CD8-positive, alpha-beta memory T cell (primary cell): ENCODE measurements at regions not wholly inside any gene's neighbourhood (a gene's known extent, or its start where the extent isn't known, plus 50 kb on each side); places are given as distances from the start of the nearest gene placed in this dataset.

ENCODE experiments used
- CTCF ChIA-PET: fragments of 350-600 bp; sonication (Branson Sonifier 250); formaldehyde crosslinking; loops from one replicate; lab custom pipeline; 2021; ENCODE audit warnings: antibody characterized with exemption; lab: Charles Lee
- POLR2A ChIA-PET: fragments of 350-600 bp; sonication (Branson Sonifier 250); formaldehyde crosslinking; loops from one replicate; lab custom pipeline; 2021; ENCODE audit warnings: antibody characterized with exemption; lab: Charles Lee
- DNase-seq, 5 donors: peaks; one replicate each; pipeline versions ENCODE4 v3.0.0 to v3.0.0-alpha.2; 2020 to 2022; ENCODE audit warnings: mixed read lengths in 1 of 5
- H3K27ac ChIP-seq: one replicate; pipeline ENCODE4 v1.7.0; 2013; ENCODE audit warnings: low read depth, mild to moderate bottlenecking, low read length, moderate library complexity
- H3K27me3 ChIP-seq: 2 replicates; pipeline ENCODE4 v1.7.0; 2013; ENCODE audit warnings: low read length, mild to moderate bottlenecking; ENCODE audit not compliant: insufficient read depth, poor library complexity, severe bottlenecking
- H3K36me3 ChIP-seq: 2 replicates; pipeline ENCODE4 v1.7.0; 2013; ENCODE audit warnings: mild to moderate bottlenecking, low read length, moderate library complexity; ENCODE audit not compliant: insufficient read depth
- H3K4me1 ChIP-seq: 2 replicates; pipeline ENCODE4 v1.7.0; 2013; ENCODE audit warnings: mild to moderate bottlenecking, low read length, moderate library complexity; ENCODE audit not compliant: insufficient read depth
- H3K4me3 ChIP-seq: 2 replicates; pipeline ENCODE4 v1.7.0; 2013; ENCODE audit warnings: mild to moderate bottlenecking, low read length
- H3K9me3 ChIP-seq: 2 replicates; pipeline ENCODE4 v1.7.0; 2013; ENCODE audit warnings: mild to moderate bottlenecking, low read length
- H3K27ac Mint-ChIP-seq, 8 donors: one replicate each; pipeline ENCODE4 v1.8.0; 2020 to 2021; ENCODE audit warnings: mixed read lengths in 8 of 8, mild to moderate bottlenecking in 6 of 8, inconsistent platforms in 3 of 8, moderate library complexity in 3 of 8
- H3K27me3 Mint-ChIP-seq, 2 donors: one replicate each; pipeline ENCODE4 v1.8.0; 2020 to 2021; ENCODE audit warnings: mixed read lengths in 2 of 2, mild to moderate bottlenecking in 1 of 2, moderate library complexity in 1 of 2
- H3K36me3 Mint-ChIP-seq, 3 donors: one replicate each; pipeline ENCODE4 v1.8.0; 2020 to 2021; ENCODE audit warnings: mixed read lengths in 3 of 3, inconsistent platforms in 1 of 3, mild to moderate bottlenecking in 1 of 3
- H3K4me1 Mint-ChIP-seq, 3 donors: one replicate each; pipeline ENCODE4 v1.8.0; 2020 to 2021; ENCODE audit warnings: mixed read lengths in 3 of 3, inconsistent platforms in 1 of 3, mild to moderate bottlenecking in 1 of 3
- H3K4me3 Mint-ChIP-seq, 7 donors: one replicate each; pipeline ENCODE4 v1.8.0; 2020 to 2021; ENCODE audit warnings: mixed read lengths in 7 of 7, mild to moderate bottlenecking in 6 of 7, moderate library complexity in 4 of 7, inconsistent platforms in 2 of 7
- H3K9me3 Mint-ChIP-seq, 5 donors: one replicate each; pipeline ENCODE4 v1.8.0; 2020 to 2022; ENCODE audit warnings: mixed read lengths in 5 of 5, mild to moderate bottlenecking in 3 of 5, moderate library complexity in 2 of 5, inconsistent platforms in 1 of 5

DNA sequence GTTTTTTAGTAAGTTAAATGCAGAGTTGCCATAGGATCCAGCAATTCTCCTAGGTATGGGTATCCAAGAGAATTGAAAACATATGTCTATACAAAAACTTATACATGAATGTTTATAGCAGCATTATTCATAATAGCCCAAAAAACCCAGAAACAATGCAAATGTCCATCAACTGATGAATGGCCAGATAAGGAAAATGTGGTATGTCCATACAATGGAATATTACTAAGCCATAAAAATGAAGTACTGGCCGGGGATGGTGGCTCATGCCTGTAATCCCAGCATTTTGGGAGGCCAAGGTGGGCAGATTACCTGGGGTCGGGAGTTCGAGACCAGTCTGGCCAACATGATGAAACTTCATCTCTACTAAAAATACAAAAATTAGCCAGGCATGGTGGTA is 156.1 kb upstream of the PSMD7 start:
- Mint-ChIP-seq H3K4me1 (no peaks in the 10 kb centered on the region), H3K36me3 (no peaks in the 10 kb centered on the region), H3K27me3 (no peaks in the 10 kb centered on the region), H3K27ac (no peak overlapping the region), H3K9me3 (peaks cover 2 to 9% (median 3%) of the 10 kb centered on the region in 5 donors), H3K4me3 (no peak overlapping the region)
- Histone ChIP-seq H3K27ac (no peak overlapping the region), H3K4me3 (no peak overlapping the region), H3K27me3 (no peaks in the 10 kb centered on the region), H3K9me3 (no peaks in the 10 kb centered on the region), H3K4me1 (no peaks in the 10 kb centered on the region), H3K36me3 (no peaks in the 10 kb centered on the region)
- ChIA-PET POLR2A (no interaction called here), CTCF (no interaction called here)
- no peak for DNase-seq

DNA sequence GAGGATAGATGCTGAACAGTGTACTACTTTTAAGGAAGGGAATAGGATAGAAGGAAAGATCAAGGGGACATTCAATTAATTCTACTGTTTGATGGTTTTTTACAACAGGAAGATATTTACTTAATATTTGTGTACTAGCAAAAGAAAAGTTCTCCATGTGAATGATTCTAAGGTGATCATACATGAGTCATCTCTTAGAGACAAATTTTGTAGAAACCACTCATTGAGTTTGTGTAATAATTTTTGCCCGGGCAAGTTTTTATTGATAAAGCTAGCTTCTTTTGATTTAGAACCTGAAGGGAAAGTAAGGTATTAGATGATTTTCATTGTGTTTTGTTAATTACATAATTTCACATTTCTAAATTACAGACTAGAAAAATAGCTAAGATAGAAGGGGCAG is 172.8 kb upstream of the PSMD7 start:
- ChIA-PET CTCF (no interaction called here), POLR2A (no interaction called here)
- no peak overlapping the region for H3K27ac Mint-ChIP-seq

DNA sequence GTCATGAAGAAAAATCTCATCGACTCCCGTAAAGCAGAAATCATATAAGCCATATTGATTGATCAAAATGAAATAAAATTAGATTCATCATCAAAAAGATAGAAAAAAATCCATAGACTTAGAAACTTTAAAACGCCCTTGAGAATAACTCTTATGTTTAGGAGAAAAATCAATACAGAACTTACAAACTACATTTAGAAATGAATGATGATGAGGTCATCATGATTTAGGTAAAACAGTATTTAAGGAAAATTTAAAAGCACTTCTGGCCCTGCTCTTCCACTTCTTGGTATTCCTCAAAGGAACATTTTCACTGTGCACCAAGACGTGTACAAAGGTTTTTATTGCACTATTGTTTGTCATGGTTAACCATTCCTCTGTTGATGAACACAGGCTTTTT is 173.4 kb upstream of the PSMD7 start:
- H3K27ac Mint-ChIP-seq, result no peak overlapping the region
- no peaks in the 10 kb centered on the region for H3K36me3 Mint-ChIP-seq
- no peak overlapping the region for H3K4me3 Mint-ChIP-seq

More for the DNA sequence above, 172.8 kb upstream of the PSMD7 start:
- H3K36me3 Mint-ChIP-seq, result no peaks in the 10 kb centered on the region
- no peaks in the 10 kb centered on the region for H3K4me1 Mint-ChIP-seq
- no peak overlapping the region for H3K4me3 Mint-ChIP-seq
- peaks cover 0 to 4% of the 10 kb centered on the region in 2 donors for H3K27me3 Mint-ChIP-seq
- no peaks in the 10 kb centered on the region for H3K27me3 ChIP-seq
- H3K4me3 ChIP-seq, result no peak overlapping the region
- no peak overlapping the region for H3K27ac ChIP-seq
- no peaks in the 10 kb centered on the region for H3K4me1 ChIP-seq
- H3K36me3 ChIP-seq, result no peaks in the 10 kb centered on the region
- no peaks in the 10 kb centered on the region for H3K9me3 ChIP-seq
- peaks cover 3 to 14% (median 5%) of the 10 kb centered on the region in 5 donors for H3K9me3 Mint-ChIP-seq
- DNase-seq, result no peak

DNA sequence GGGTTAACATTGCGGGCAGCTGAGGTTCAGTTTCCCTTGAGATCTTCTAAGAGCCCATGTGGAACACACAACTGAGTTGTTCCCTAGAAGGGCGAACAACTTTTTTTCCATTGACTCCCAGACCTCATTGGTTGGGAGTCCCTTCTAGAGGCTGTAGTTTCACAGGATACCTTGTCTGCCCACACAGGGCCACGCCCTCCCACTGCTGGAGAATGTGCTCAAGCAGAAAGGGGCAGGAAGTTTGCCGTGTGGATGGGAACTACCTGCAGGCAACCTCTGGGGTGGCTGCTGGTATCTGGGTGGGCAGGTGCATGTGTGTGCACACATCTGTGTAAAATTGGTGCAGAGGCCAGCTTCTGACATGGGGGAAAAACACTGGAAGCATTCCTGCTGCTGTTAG is 178.8 kb upstream of the PSMD7 start:
- peaks cover 0 to 3% (median 0%) of the 10 kb centered on the region in 5 donors for H3K9me3 Mint-ChIP-seq

More for the DNA sequence above, 173.4 kb upstream of the PSMD7 start:
- DNase-seq, result no peak
- H3K4me3 ChIP-seq, result no peak overlapping the region
- H3K9me3 ChIP-seq, result no peaks in the 10 kb centered on the region
- peaks cover 3 to 14% (median 5%) of the 10 kb centered on the region in 5 donors for H3K9me3 Mint-ChIP-seq
- H3K4me1 ChIP-seq, result no peaks in the 10 kb centered on the region
- ChIA-PET POLR2A (no interaction called here), CTCF (no interaction called here)
- no peak overlapping the region for H3K27ac ChIP-seq
- no peaks in the 10 kb centered on the region for H3K4me1 Mint-ChIP-seq
- H3K27me3 Mint-ChIP-seq, result peaks cover 0 to 4% of the 10 kb centered on the region in 2 donors
- H3K27me3 ChIP-seq, result no peaks in the 10 kb centered on the region
- no peaks in the 10 kb centered on the region for H3K36me3 ChIP-seq

GRCh38 chr16:74113545-74113944 is 183.1 kb upstream of the PSMD7 start:
- Mint-ChIP-seq H3K4me3 (no peak overlapping the region), H3K27me3 (no peaks in the 10 kb centered on the region), H3K9me3 (peaks cover 0 to 3% (median 0%) of the 10 kb centered on the region in 5 donors), H3K36me3 (no peaks in the 10 kb centered on the region), H3K27ac (no peak overlapping the region), H3K4me1 (no peaks in the 10 kb centered on the region)
- no peaks in the 10 kb centered on the region for H3K4me1 ChIP-seq
- H3K27me3 ChIP-seq, result no peaks in the 10 kb centered on the region
- H3K36me3 ChIP-seq, result no peaks in the 10 kb centered on the region
- H3K27ac ChIP-seq, result no peak overlapping the region
- H3K9me3 ChIP-seq, result no peaks in the 10 kb centered on the region
- DNase-seq, result no peak
- no peak overlapping the region for H3K4me3 ChIP-seq
- POLR2A ChIA-PET, result no interaction called here
- CTCF ChIA-PET, result no interaction called here

More for the DNA sequence above, 178.8 kb upstream of the PSMD7 start:
- Mint-ChIP-seq H3K4me1 (no peaks in the 10 kb centered on the region), H3K27me3 (peaks cover 0 to 4% of the 10 kb centered on the region in 2 donors), H3K27ac (no peak overlapping the region), H3K36me3 (no peaks in the 10 kb centered on the region), H3K4me3 (no peak overlapping the region)
- no peaks in the 10 kb centered on the region for H3K4me1 ChIP-seq
- no peaks in the 10 kb centered on the region for H3K36me3 ChIP-seq
- H3K27ac ChIP-seq, result no peak overlapping the region
- CTCF ChIA-PET, result no interaction called here
- no peaks in the 10 kb centered on the region for H3K27me3 ChIP-seq
- POLR2A ChIA-PET, result no interaction called here
- H3K9me3 ChIP-seq, result no peaks in the 10 kb centered on the region
- no peak for DNase-seq
- H3K4me3 ChIP-seq, result no peak overlapping the region

GRCh38 chr16:74111456-74111982 is 185.1 kb upstream of the PSMD7 start:
- peaks cover 0 to 3% (median 0%) of the 10 kb centered on the region in 5 donors for H3K9me3 Mint-ChIP-seq
- DNase-seq, result no peak
- no peaks in the 10 kb centered on the region for H3K9me3 ChIP-seq
- H3K27me3 Mint-ChIP-seq, result no peaks in the 10 kb centered on the region
- no peaks in the 10 kb centered on the region for H3K36me3 Mint-ChIP-seq
- H3K4me3 ChIP-seq, result no peak overlapping the region
- H3K4me1 ChIP-seq, result no peaks in the 10 kb centered on the region
- H3K27ac Mint-ChIP-seq, result no peak overlapping the region
- no peaks in the 10 kb centered on the region for H3K36me3 ChIP-seq
- H3K4me3 Mint-ChIP-seq, result no peak overlapping the region
- H3K4me1 Mint-ChIP-seq, result peaks cover 6 to 8% (median 7%) of the 10 kb centered on the region in 3 donors
- CTCF ChIA-PET, result no interaction called here
- H3K27me3 ChIP-seq, result no peaks in the 10 kb centered on the region
- POLR2A ChIA-PET, result no interaction called here
- H3K27ac ChIP-seq, result no peak overlapping the region

- POLR2A ChIA-PET, result no interaction called here
- no peaks in the 10 kb centered on the region for H3K27me3 ChIP-seq
- CTCF ChIA-PET, result interaction anchor here (0.8 kb wide), 1 partner anchor 1986 kb away, joined by 3 read pairs; no protein-coding TSS in a partner anchor
- no peaks in the 10 kb centered on the region for H3K4me1 ChIP-seq
- no peaks in the 10 kb centered on the region for H3K36me3 Mint-ChIP-seq
- H3K4me3 Mint-ChIP-seq, result peak overlapping the region in 5 of 7 donors; percentile 41 to 70 (median 62)
- H3K4me3 ChIP-seq, result no peak overlapping the region
- peaks cover 0 to 3% (median 0%) of the 10 kb centered on the region in 5 donors for H3K9me3 Mint-ChIP-seq
- H3K9me3 ChIP-seq, result no peaks in the 10 kb centered on the region
- H3K27ac Mint-ChIP-seq, result peak overlapping the region in 1 of 8 donors; percentile 51
- H3K4me1 Mint-ChIP-seq, result peaks cover 6 to 8% (median 7%) of the 10 kb centered on the region in 3 donors
- H3K27me3 Mint-ChIP-seq, result no peaks in the 10 kb centered on the region
- H3K27ac ChIP-seq, result no peak overlapping the region
- no peaks in the 10 kb centered on the region for H3K36me3 ChIP-seq
- DNase-seq, result no peak
Measured at GRCh38 chr16:74107795-74108610, 188.6 kb upstream of the PSMD7 start.

- no peaks in the 10 kb centered on the region for H3K36me3 Mint-ChIP-seq
- no peak overlapping the region for H3K4me3 Mint-ChIP-seq
- H3K4me1 ChIP-seq, result no peaks in the 10 kb centered on the region
- no peak for DNase-seq
- no peak overlapping the region for H3K27ac ChIP-seq
- H3K4me1 Mint-ChIP-seq, result peaks cover 6 to 8% (median 7%) of the 10 kb centered on the region in 3 donors
- no peaks in the 10 kb centered on the region for H3K27me3 Mint-ChIP-seq
- no peak overlapping the region for H3K4me3 ChIP-seq
- ChIA-PET CTCF (no interaction called here), POLR2A (no interaction called here)
- H3K9me3 Mint-ChIP-seq, result peaks cover 0 to 3% (median 0%) of the 10 kb centered on the region in 5 donors
- H3K27ac Mint-ChIP-seq, result no peak overlapping the region
- H3K36me3 ChIP-seq, result no peaks in the 10 kb centered on the region
- no peaks in the 10 kb centered on the region for H3K9me3 ChIP-seq
- no peaks in the 10 kb centered on the region for H3K27me3 ChIP-seq
Measured at GRCh38 chr16:74104022-74104421, 192.6 kb upstream of the PSMD7 start.
